Stimulated activated CD8-positive, alpha-beta memory T cell treated with anti-CD3 and anti-CD28 coated beads, Interleukin-15, amount 100 ng/mL, for 1 hour (primary cell): ENCODE measurements at regions not wholly inside any gene's neighbourhood (a gene's known extent, or its start where the extent isn't known, plus 50 kb on each side); places are given as distances from the start of the nearest gene placed in this dataset.

Source experiments
- DNase-seq: peaks from one replicate; pipeline ENCODE4 v3.0.0-alpha.2; 2020; ENCODE audit warnings: low read depth

DNA sequence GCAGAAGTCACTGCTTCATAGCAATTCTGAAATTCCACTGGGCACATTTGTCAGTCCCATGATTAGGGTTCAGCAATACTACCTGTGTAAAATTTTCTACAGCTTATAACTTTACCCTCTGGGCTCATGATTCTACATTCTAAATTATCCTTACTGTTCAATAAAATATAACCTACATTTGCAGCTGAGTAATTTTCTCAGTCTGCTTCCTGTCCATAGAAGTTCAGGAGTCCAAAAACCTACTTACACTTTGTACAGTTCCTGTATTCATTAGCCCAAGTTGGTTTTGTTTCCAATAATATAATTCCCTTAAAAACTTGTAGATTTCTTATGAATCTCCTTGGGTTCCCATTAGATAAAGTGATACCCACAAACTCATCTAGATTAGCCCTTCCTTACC is 295.3 kb downstream of the SP3 start:
- no peak for DNase-seq

DNA sequence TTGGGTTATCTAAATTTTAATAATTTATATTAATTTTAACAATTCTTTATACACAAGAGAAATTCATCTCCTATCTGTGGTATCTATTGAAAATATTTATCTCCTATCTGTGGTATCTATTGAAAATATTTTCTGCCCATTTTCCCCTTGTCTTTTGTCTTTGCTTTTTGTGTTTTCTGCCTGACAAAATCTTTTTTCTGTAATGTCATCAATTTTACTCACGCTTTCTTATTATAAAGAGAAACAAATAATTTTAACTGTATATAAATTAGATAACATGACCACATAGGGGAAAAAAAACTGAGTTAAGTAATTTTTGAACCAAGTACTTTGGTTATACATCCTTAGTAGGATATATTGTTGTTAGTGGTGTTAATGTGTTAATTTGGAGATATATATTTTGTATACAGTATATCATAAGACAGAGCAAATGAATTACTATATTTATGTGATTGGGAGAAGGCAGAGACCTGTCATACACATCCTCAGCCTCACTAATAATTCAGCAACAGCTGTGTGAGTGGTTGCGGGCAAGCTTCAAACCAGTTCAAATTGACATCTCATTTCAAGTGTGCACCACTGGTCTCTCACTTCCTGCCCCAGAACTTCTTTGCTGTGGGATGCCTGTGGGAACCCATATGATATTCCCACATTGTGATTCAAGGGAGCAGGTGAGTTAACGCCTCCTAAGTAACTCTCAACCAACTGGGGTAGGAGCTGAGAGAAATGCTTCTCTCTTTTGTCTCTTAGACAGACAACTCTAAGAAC is 292.4 kb downstream of the SP3 start:
- DNase-seq = no peak

DNA sequence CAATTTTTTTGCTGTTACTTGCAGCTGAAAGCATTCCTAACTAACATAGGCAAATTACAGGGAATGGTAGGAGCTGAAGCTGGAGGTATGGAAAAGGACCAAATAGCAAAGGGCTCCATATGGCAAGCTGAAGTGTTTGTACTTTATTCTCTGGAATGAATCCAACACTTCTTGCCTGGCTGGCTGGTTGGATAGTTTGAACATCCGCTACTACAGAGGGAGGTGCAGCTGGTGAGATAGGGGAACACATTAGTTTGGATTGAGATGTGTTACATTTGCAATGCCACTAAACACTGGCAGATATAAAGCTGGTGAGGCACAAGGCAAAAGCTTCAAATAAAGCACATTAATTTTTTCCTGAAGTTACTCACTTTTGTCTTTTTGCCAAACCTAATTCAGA is 291.5 kb downstream of the SP3 start:
- no peak for DNase-seq

DNA sequence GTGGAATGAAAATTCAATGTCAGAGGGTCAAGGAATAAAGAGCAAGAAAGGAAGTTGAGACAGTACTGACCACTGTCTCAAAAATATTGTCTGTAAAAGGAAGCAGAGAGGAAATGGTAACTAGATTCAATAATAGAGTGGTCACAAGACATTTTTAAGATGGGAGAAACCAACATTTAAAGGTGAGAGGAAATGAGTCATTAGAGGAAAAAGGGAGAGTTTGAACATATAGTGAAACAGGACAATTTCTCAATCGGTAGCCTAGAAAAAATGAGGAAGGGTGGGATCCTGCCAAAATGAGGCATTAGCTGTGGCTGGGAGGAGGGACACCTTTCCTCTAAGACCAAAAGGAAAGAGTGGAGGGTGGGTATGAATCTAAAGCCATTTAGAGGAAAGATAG is 288.5 kb downstream of the SP3 start:
- no peak for DNase-seq

DNA sequence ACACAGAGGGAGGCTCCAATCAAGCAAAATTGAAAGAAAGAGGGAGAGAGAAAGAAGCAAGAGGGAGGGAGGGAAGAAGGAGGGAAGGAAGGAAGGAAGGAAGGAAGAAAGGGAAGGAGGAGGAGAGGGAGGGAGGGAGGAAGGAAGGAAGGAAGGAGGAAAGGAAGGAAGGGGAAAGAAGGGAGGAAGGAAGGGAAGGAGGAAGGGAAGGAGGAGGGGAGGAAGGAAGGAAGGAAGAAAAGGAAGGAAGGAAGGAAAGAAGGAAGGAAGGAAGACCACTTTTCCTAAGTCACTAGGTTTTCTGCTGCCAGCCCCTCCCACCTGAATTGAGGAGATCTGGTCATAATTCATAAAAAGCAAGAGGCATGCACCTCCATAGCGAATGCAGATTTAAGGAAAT is 287.0 kb downstream of the SP3 start:
- no peak for DNase-seq

DNA sequence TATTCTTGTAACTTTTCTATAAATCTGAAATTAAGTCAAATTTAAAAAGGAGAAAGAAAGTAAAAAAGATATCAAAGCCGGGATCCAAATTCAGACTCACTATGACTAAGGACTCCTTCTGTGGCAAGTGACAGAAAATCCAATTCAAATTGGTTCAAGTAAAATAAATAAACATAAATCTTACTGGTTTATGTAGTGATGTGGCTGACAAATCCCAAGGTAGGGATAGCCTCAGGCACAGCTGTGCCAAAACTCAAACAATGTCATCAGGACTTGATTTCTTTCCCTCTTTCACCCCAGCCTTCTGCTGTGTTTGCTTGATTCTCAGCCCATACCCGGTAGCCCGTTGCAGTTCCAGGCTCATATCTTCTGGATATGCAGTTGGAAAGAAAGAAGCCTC is 284.6 kb downstream of the SP3 start:
- no peak for DNase-seq

DNA sequence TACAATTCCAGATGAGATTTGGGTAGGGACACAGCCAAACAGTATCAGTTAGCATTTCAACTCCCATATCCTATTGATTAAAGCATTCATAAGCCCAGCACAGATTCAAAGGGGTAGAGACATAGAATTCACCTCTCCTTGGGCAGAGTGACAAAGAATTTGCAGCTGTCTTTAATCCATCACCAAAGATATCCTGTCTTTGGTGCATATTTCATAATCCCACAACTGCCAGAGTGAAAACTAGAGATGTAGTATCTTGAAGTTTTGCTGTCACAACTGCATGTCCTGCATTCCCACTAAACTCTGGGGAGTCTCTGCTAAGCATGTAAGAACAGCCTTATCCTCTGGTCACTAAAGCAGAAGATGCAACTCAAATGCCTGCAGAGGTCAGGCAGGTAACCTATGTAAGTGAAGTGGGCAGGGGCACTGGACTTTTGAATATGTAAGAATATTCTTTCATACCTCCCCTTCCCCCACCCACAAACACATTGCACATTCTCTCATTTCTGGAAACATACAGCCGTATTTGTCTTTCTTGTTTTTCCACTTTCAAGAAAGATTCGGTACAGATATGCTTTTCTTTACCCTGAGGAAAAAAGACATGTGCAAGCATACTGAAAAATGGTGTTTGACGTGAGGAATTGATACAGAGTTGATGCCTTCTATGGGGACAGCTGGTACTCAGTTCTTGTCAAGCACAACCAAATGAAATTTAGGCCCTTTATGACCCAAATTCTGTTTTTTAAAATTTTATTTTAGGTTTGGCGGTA is 283.1 kb downstream of the SP3 start:
- DNase-seq = no peak

DNA sequence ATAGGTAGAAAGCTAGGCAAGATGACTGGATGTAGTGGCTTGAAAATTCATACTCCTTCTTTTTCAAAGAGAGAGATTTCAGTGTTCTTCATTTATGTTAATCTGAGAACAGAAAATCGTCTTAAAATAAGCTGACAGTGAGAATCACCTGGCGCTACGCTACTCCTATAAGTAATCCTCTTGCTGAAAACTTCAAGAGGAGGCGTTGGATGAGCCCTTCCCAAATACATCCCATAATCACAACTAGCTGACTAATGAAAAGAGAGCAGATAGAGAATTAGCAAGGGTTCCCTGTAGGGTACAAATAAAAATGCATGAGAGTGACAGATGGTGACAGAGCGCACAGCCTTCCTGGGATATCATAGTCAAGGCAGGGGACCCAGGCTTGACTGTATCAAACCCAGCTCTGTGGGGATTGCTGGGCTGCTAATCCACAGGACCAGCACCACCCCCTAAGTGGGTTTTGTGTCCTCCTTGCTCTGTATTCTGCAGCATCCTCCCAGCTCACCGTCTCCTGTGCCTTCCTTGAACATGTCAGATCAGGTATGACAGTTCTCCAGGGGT is 280.2 kb downstream of the SP3 start:
- no peak for DNase-seq

DNA sequence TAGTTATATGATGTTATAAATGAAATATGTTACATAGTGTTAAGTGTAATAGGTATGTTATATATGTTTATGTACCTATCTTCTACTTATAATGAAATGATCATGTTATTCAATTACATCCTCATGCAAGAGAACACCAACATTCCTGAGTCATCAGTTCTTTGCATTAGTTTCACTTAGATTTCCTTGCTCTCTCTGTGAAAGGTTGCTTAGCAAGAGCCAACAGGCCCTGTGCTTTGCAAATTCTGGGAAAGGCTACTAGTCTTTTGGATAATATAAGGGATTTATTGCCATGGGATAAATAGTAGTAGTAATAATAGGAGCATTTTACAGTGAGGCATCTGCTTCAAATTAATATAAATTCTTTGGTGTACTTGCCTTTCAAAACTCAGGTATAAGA is 274.8 kb downstream of the SP3 start:
- no peak for DNase-seq

DNA sequence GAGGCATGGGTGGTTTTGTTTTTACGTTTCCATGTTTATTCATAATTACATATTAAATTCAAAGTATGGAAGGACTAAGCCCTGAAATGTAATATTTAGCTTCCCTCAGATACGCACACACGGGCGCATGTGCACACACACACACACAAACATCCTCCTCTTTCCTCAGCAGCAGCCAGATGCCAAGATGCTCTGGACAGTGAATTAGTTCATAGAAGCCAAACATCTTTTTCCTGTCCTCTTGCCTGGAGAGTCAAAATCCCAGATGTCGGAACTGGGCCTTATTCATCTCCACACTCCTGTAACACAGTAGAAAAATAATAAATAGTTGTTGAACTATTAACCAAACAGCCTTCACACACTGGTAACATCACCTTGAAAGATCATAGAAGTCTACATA is 273.1 kb downstream of the SP3 start:
- DNase-seq = no peak

DNA sequence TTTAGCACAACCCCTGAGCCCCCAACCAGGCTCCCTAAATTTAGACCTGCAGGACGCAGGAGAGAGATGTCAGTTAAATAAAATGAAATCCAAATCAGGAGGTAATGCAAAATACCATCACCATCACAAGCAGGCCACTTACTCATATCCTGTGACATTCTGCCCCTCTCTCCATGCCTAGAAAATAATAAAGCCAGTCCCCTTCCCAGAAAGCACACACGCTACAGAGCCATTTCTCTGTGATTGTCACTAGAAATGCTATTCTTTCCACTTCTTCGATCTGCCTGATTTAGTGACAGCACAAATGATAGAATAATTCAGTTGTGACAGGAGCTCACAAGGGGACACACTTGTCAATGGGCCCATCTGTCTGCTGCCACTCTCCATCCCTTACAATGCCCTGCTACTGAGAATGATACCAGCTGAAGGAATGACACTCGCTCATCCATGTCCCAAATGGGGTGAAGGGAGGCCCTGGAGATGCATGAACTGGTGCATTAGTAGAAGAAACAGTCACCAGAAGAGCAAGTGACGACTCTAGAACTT is 272.1 kb downstream of the SP3 start:
- no peak for DNase-seq

DNA sequence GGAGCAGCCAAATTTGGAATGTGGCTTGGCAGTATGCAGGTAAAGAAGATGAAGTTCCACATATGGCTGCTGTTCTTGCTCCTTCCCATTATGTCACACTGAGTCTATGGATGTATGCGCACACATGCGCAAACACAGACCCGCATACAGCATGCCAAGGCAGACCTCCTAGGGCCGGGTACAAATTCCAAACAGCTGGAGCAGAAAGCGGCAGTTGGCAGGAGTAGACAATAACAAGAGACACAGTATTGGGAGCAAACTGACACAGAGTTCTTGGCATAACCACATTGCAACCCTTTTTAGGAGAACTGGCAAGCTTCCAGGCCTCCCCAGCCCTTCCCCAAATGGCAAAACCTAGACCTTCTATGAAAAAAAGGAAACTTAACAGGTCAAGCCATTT is 268.9 kb downstream of the SP3 start:
- DNase-seq = no peak

DNA sequence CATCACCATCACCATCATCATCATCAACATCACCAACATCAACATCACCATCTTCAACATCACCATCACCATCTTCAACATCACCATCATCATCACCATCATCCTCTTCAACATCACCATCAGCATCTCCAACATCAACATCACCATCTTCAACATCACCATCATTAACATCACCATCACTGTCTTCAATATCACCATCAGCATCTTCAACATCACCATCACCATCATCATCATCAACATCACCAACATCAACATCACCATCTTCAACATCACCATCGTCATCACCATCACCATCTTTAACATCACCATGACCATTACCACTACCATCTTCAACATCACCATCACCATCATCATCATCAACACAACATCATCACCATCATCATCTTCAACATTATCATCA is 267.2 kb downstream of the SP3 start:
- DNase-seq = no peak

DNA sequence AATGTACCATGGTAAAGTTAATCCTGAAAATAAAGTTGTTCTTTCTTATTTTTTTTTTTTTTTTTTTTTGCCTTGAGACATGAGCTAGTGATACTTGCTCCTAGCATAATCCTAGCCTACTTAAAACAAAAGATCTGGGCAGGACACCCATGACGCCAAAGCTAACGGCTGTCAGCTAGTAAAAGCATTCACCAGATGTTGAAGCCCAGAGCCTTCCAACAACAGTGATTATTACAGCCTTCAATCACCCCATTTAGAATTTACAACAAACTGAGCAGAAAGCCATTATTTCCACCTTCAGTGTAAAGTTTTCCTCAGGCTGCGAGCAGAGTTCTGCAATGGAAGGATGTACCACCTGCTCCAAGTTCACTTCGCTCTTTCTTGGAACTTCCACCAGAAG is 259.5 kb downstream of the SP3 start:
- DNase-seq = no peak

DNA sequence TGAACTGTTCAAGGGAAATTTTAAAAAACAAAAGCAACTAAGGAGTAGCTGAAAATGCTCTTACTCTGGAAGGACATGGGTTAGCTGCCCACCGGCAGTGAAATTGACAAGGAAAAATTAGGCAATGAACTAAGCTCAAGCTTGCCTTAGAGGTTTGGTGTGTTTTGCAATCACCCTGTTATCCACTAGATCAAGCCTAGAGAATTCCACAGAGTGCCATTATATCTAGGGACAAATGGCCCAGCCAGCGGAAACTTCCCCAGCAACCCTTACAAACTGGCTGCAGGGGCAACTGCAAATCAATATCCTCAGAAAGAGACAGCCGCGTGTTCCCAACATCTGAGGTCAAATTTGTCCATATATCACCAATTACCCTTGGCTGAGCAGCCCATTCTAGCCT is 258.2 kb downstream of the SP3 start:
- no peak for DNase-seq

DNA sequence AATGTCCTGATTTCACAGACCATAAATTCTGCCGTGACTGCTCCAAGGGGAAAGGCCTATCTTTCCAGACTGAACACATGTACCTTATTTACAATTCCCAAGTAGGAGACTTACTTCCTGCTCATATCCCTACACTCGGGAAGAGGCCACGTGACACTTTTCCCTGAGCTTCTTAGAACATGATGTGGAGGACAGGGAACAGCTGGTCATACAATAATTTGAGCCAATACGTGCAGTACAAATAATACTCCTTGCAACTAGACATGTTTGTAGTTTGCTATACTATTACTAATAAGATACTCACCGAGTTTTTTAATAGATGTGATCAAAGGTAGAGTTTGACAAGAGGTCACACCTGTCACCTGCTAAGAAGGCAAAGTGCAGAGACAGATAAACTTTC is 256.4 kb downstream of the SP3 start:
- DNase-seq = no peak

DNA sequence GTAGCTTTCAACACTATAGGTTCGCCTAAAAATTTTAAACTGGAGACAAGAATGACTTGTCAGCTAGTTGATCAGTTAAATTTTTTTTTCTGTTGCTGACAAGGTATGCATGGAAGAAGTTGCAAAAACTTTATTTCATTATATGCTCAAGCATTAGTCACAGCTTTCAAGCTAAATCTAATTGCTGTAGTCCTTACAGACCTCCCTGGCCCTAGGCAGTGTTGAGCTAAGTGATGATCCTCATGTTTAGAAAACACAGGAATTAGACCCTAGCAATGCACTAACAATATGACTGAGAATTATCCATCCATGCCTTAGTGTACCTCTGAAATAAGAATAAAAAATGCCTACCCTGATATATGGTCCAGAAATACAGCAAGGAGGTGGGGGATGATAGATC is 253.4 kb downstream of the SP3 start:
- no peak for DNase-seq

DNA sequence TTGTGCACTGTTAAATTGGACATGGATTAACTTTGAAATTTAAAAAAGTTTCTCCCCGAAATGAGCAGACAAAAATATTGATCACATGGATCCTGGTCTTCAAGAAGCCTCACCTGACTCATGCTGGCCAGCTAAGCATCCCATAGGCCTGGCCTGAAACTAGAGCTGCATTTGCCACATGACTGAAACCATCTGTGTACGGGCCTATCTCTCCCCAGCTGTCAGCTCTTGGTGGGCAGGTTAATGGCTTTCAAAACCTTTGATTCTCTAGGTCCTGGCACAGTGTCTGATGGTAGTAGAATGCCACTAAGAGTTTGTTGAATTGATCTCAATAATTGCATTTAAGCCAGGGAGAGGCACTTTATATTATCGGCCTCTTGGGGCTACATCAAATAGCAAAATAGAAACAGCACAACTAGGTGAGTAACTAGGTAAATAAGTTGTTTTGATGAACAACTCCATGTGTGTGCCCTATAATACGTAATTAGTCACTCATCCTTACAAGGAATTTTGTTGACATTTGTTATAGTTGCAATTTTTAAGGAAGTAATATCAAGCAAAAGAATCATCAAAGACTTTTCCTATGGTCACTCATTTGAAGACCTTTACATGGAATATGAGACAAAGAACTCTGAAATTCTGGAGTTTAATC is 251.1 kb downstream of the SP3 start:
- DNase-seq = no peak

DNA sequence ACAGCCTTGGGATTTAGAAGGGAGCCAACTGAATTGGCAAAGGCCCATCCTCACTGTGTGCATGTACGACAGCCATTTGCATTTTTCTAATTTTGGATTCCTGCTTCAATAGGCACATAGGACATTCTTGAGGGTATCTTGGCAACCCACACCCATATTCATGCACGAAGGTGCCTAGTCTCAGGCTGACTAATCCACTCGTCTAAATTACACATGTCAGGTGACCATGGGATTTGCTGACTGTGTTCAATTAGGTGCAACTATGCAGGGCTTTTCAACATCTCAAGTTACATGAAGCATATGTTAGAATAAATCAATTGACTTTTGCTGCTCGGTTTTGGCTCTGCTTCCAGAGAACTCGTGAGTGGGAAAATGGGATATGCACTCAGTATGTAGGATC is 249.7 kb downstream of the SP3 start:
- no peak for DNase-seq

DNA sequence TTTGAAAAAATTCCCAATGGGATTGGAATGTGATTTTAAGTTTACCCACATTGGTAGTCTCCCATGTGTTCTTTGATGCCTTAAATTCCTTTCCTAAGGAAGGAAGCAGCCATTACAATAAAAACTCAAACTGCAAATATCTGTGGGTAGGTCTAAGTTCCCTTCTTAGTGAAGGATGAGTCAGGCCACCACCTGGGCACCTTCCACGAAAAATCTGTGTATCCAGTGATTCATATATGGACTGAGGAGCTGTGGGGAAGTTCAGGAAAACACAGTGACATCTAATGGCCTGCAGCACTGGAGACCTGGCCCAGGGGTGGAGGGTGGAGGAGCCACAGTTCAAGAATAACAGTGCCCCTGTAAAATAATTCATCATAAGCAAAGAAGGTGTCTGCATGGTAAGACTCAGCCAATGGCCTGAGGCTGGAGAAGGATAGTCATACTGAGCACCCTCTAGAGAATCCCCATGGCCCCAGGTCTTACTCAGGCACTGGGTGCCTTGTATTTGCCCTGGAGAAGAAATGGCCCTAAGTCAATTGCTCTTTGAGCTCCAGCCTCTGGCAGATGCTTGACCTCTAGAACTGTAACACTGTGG is 248.6 kb downstream of the SP3 start:
- DNase-seq = no peak

DNA sequence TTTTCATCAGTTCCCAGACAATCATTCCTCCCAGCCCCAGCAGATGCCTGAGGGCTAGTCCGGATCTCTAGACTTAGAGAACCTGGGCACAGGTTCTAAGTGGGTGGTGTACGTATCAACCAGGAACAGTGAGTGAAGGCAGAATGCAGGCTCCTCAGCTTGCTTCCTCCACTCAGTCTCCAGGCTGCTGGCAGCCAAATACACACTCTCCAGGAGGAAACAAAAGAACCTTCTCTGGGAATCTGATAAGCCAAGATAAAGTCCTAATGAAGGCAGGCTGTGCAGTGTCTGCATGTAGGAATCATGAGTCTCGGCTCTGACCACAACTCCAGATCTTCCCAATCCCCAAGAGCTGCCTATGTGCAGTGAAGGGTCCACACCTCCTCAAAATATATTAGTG is 245.7 kb downstream of the SP3 start:
- DNase-seq = no peak

DNA sequence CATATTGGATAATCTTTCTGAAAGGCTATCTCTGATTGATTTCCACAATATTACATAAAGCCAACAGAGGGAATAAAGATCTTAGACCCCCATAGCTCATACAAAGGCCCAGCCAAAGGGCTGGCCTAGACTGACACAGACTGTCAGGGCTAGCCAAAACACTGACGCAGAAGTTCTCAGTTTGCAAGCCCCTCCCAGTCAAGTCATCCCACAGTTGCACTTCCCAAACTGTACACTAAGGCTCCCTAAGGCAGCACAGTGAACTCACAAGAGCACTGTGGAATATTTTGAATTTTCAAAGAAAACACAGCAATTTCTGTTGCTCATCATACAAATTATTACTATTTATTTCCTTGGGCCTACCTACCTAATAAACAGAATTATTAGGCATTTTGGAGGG is 244.9 kb downstream of the SP3 start:
- no peak for DNase-seq
